ENCODE measurements at regions not wholly inside any gene's neighbourhood (a gene's known extent, or its start where the extent isn't known, plus 50 kb on each side); places are given as distances from the start of the nearest gene placed in this dataset.
"Not testable (repeated sequence)": the region's sequence is repeated elsewhere in the genome, so short reads cannot be mapped to it uniquely, and the experiment has no call there.

DNA sequence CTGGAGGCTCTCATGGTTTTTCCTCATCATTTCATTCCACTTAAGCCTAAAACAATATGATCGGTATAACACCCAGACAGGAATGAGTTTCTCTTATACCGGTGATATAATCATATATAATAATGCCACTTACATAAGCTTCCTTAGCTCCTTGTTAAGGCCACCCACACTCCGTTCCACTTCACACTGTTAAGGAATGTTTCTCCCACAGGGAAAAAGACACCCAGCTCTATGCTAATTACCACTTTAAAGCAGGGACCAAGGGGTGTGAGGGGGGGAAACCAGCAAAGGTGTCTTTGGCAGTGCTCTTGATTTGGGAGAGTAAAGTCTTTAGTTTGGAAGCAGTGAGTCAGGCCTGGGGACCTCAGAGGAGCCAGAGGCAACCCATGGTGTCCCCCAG lies 245.4 kb downstream of the NPIPA7 start:
- DNase-seq (ENCODE audit: low spot score), result not testable (repeated sequence)

DNA sequence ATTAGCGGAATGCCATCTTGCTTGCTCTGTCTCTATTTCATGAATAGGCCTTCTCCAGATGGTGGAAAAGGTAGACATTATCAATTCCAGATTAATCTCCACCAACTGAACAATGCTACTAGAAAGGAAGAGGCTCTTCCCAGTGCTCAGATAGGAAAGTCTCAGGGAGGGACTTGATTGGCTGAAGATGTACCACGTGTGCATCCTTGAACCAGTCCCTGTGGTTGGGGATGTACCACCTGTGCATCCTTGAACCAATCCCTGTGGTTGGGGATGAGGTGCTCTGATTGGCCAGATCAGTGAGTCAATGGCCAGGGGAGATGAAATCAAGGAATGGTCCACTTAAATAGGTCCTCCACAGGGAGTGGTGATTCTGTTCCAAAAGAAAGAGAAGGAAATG lies 246.2 kb downstream of the NPIPA7 start:
- not testable (repeated sequence) for DNase-seq (ENCODE audit: low spot score)

DNA sequence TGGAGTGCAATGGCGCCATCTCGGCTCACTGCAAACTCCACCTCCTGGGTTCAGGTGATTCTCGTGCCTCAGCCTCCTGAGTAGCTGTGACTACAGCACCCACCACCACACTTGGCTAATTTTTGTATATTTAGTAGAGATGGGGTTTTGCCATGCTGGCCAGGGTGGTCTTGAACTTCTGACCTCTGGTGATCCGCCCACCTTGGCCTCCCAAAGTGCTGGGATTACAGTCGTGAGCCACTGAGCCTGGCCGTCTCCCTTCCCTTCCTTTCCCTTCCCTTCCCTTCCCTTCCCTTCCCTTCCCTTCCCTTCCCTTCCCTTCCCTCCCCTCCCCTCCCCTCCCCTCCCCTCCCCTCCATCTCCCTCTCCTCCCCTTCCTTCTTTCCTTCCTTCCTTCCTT lies 248.9 kb downstream of the NPIPA7 start:
- DNase-seq (ENCODE audit: low spot score), result not testable (repeated sequence)

DNA sequence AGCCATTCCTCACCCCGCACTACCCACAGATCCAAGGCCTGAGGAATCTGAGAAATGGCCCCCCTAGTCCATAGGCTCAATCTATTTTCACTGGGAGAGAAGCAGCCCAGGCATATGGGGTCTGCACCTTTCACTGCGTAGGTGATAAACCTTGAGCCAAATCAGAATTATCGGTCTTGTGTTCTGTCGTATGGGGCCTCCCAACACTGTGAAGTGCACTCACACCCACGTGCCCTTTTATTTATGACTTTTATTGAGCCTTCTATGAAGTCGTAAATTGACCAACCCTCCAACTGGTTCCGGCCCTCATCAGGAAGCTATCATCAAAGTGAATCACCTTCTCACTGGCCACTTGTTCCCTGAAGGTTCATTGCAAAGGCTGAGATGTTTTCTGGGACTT lies 259.3 kb downstream of the NPIPA7 start:
- not testable (repeated sequence) for DNase-seq (ENCODE audit: low spot score)

DNA sequence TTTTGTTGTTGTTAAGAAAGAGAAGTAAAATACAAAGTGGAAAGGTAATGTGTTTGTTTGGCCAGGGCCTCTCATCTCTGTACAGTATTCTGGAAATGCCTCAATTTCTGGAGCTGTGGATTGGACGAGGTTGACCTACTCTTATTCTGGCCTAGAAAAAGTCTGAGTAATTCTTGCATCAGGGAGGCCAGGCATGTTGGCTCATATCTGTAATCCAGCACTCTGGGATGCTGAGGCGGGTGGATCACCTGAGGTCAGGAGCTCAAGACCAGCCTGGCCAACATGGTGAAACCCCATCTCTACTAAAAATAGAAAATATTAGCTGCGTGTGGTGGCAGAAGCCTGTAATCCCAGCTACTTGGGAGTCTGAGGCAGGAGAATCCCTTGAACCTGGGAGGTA lies 259.8 kb downstream of the NPIPA7 start:
- DNase-seq (ENCODE audit: low spot score), result not testable (repeated sequence)

DNA sequence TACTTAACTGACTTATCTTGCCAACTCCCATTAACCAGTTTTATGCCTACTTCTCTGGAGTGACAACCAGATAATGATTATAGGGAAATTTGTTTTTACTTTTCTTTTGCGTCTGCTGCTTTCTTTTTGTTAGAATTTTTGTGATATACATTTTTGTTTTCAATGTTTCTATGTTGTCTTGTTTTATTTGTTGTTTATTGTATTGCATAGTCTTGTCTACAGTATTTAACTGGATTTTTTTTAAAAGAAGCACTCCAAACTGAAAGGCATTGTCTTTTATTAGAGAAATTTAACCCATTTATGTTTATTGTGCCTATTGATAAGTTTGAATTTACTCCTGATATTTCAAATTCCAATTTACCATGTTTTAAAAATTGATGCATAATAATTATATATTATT lies 264.9 kb downstream of the NPIPA7 start:
- not testable (repeated sequence) for DNase-seq (ENCODE audit: low spot score)

DNA sequence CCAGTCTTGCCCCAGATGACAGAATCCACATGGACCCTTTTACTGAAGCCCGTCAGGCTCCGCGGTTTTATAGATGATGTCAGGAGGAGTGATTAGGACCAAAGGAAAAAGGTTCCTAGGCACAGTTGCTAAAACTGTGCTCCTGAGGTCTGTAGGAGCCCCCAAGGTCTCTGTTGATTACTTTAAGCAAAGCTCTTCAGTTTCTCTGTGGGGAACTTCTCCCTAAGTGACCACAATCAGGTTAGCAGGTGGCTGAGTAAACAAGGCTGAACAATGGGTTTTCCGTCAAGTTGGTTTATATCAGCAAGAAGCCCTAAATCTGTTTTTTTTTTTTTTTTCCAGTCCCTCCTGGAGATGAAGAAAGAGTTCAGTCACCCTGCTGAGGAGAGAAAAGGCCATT lies 269.1 kb downstream of the NPIPA7 start:
- not testable (repeated sequence) for DNase-seq (ENCODE audit: low spot score)

DNA sequence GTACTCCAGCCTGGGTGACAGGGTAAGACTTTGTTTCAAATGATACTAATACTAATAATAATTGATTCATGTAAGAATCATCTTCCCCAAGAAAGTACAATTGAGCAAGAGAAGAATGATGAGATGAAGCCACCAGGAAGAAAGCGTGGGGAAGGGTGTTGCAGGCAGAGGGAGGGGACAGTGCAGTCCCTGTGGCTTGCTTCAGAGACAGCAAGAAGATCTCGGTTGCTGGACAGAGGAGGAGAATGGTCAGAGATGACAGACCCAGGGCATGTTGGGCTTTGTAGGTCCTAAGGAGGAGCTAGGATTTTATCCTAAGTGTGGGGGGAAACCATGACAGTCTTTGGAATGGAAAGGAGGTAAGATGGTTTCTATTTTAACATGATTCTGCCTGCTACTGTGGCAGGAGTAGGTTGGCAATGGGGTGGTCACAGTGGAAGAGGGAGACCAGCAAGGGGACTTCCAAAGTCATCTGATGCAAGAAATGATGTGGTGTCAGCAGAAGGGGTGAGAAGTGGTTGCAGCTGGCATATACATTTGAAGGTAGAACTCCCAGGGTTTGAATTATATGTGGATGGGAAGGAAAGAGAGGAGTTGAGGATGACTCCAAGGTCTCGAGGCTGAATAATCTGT lies 293.4 kb downstream of the NPIPA7 start:
- not testable (repeated sequence) for DNase-seq (ENCODE audit: low spot score)

DNA sequence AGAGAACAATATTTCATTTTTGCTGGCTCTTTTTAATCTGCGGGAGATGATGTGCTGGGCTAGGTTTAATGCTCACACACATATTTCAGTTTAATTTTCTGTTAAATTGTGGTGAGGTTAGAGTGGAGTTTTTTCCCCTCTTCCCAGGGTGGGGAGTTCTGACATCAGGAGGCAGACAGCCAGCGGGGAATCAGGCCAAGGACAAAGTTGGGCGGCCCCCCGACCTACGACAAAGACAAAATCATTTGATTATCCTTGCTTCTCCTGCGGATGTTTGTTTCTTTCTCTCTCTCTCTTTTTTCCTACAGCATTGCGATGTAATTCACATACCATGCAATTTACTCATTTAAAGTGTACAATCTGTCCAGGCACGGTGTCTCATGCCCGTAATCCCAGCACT lies 295.9 kb downstream of the NPIPA7 start:
- DNase-seq (ENCODE audit: low spot score), result not testable (repeated sequence)

DNA sequence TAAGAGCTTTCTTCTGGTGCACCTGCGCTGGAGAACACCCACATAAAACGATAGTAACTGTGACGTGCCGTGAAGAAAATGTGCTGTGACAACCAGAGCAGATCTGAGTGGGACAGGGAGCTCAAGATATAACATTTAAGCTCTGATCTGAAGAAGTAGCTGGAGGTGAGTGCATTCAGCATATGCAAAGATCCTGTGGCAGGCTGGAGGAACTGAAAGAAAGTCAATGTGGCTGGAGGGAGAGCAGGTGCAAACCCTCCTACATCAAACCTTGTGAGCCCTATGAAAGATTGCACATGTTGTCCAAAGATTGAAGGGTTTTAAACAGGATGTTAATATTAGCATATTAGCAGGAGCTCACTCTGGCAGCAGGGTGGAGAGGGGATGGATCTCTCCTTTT lies 342.9 kb downstream of the NPIPA7 start:
- not testable (repeated sequence) for DNase-seq (ENCODE audit: low spot score)

DNA sequence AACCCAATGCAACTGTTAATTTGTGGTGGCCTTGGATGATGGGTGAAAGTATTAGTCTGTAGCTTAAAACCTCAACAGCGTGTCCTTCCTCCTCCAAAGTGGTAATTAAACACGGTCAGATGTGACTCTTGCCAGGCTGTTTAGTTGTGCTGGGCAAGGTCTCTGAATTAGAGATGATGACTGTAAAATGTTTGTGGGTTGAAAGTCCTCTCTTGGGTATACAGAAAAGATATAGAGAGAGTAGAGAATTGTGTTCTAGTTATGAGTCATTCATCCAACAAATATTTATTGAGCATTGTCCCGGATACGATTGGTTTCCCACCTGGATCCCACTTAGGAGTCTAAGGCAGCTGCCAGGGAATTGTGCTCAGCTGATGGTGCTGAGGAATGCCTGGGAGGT lies 343.7 kb downstream of the NPIPA7 start:
- DNase-seq (ENCODE audit: low spot score), result not testable (repeated sequence)

DNA sequence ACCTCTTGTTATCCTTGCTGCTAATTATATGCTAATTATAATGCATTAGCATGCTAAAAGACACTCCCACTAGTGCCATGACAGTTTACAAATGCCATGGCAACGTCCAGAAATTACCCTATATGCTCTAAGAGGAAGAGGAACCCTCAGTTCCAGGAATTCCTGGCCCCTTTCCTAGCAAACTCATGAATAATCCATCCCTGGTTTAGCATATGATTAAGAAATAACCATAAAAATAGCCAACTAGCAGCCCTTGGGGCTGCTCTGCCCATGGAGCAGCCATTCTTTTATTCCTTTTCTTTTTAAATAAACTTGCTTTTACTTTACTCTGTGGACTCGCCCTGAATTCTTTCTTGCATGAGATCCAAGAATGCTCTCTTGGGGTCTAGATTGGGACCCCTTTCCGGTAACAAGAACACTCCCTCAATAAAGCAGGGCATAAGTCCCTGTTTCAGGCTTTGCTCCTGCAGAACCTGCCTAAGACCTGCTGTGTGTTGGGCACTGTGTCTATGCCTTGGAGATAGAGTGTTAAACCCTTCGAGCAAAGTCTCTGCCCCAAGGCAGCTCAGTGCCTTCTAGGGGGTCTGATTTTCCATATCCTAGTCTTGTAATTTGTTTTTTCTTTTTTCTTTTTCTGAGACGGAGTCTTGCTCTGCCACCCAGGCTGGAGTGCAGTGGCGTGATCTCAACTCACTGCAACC lies 345.0 kb downstream of the NPIPA7 start:
- not testable (repeated sequence) for DNase-seq (ENCODE audit: low spot score)

DNA sequence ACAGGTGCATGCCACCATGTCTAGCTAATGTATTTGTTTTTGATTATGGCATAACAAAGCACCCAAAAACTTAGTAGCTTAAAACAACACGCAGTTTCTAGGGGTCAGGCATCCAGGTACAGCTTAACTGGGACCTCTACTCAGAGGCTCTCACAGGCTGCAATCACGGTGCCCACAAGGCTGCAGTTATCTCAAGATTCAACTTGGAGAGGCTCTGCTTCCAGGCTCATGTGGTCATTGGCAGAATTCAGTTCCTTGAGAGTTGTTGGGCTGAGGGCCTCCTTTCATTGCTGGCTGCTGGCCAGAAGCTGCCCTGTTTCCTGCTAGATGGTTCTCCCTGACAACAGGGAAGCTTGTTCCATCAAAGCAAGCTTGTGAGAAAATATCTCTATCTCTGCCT lies 348.1 kb downstream of the NPIPA7 start:
- DNase-seq (ENCODE audit: low spot score), result not testable (repeated sequence)

DNA sequence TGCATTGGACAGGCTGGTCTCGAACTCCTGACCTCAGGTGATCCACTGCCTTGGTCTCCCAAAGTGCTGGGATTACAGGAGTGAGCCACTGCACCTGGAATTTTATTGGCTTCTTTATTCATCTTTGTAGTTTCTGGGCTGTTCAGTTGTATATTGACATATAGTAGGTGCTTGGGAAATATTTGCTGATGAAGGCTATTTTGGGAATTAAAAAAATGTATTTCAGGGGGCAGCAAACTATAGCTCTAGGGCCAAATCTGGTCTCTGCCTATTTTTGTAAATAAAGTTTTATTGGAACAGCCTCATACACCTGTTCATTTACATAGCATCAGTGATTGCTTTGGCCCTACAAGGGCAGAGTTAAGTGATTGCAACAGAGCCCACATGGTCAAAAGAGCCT lies 363.6 kb downstream of the NPIPA7 start:
- not testable (repeated sequence) for DNase-seq (ENCODE audit: low spot score)

DNA sequence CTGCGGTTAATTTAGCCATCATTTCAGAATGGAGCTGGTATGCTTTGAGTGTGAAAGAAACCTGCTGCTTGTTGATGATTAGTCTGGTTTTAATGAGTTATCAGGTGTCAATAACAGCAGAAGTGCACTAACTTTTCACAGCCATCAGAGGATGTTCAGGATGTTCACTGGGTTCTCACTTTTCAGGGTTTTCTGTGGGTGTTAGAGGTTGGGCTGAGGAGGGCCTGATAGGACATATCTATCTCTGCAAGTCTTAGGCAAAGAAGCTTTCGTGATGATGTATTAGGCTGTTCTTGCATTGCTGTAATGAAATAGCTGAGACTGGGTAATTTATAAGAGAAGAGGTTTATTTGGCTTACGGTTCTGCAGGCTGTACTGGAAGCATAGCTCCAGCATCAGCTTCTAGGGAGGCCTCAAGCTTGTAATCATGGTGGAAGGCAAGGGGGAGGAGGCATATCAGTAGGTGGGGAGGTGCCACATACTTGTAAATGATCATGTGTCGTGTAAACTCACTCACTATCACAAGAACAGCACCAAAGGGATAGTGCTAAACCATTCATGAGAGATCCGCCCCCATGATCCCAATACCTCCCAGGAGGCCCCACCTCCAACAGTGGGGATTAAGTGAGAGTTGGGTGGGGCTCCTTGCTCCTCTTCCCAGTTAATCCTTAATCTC lies 376.2 kb downstream of the NPIPA7 start:
- not testable (repeated sequence) for DNase-seq (ENCODE audit: low spot score)

DNA sequence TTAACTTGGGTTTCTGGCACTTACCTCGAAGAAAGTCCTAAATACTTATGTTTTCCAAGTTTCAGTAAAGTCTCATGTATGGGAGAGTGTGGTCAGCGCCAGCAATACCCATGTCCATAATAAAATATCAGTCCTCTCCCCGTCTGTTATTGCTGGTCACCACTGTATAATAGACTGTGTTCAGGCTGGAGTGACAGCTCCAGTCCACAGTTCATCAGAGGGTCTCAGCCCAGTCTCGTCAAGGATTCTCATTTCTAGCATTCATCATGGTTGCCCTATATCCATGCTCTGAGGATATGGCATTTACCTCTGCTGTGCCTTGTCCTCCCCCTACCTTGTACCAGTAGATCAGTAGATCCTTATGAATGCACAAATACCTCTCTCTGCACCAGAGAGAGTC lies 384.5 kb downstream of the NPIPA7 start:
- DNase-seq (ENCODE audit: low spot score), result no peak

DNA sequence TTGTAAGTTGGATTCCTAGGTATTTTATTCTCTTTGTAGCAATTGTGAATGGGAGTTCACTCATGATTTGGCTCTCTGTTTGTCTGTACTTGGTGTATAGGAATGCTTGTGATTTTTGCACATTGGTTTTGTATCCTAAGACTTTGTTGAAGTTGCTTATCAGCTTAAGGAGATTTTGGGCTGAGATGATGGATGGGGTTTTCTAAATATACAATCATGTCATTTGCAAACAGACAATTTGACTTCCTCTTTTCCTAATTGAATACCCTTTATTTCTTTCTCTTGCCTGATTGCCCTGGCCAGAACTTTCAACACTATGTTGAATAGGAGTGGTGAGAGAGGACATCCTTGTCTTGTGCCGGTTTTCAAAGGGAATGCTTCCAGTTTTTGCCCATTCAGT lies 391.8 kb downstream of the NPIPA7 start:
- DNase-seq (ENCODE audit: low spot score), result not testable (repeated sequence)

DNA sequence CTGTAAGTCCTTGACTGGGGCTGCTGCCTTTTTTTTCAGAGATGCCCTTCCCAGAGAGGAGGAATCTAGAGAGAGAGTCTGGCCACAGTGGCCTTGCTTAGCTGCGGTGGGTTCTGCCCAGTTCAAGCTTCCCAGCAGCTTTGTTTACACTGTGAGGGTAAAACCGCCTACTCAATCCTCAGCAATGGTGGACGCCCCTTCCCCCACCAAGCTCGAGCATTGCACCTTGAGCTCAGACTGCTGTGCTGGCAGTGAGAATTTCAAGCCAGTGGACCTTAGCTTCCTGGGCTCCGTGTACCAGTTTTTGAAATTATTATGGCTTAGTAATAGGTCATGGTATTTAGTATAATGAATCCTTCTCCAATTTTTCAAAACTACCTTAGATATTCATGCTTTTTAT lies 395.4 kb downstream of the NPIPA7 start:
- no peak for DNase-seq (ENCODE audit: low spot score)

DNA sequence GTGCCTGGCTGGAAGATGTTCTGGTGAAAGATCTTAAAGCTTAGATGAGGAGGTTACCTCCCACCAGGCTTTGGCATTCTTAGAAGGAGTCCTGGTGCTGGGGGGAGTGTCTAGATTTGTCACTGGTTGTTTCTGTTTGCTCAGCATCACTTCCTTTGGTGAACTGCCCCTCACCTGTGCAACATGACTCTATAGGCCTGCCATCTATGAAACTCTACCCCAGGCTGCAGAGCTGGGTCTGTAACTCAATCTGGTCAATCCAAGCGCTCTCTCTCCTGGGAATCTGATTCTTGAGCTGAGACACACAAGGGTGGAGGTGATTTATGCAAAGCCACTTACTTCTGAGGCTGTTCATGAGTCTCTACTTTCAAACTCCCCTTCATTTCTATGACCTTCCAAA lies 399.4 kb downstream of the NPIPA7 start:
- no peak for DNase-seq (ENCODE audit: low spot score)

DNA sequence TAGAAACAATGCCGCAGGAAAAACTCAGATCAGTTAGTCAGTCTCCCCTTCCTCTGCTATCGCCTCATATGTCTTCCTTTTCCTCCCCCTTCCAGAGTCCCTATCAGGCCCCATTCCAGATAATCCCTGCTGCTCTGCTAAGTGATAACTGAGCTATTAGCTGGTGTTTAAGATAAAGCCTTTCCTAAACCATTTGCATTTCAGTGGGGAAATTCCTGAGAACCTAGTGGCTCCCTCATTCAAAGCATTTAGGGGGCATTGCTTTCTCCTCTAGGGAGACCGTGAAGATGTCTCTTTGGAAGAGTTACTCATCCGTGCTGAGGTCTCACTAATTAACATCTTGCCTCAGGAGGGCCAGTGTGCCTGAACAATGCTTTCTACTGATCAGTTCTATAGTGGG lies 401.6 kb downstream of the NPIPA7 start:
- DNase-seq (ENCODE audit: low spot score), result no peak

DNA sequence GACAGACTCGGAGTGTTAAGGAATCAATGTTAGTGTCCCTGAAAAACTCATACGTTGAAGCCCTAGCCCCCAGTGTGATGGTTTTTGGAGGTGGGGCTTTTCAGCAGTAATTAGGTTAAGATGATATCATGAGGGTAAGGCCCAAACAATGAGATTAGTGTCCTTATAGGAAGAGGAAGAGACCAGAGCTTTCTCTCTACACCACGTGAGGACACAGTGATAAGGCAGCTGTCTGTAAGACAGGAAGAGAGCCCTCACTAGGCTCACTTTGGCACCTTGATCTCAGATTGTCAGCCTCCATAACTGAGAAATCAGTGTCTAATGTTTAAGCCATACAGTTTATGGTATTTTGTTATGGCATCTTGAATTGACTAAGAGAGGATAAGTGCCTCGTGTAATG lies 403.2 kb downstream of the NPIPA7 start:
- DNase-seq (ENCODE audit: low spot score), result no peak

DNA sequence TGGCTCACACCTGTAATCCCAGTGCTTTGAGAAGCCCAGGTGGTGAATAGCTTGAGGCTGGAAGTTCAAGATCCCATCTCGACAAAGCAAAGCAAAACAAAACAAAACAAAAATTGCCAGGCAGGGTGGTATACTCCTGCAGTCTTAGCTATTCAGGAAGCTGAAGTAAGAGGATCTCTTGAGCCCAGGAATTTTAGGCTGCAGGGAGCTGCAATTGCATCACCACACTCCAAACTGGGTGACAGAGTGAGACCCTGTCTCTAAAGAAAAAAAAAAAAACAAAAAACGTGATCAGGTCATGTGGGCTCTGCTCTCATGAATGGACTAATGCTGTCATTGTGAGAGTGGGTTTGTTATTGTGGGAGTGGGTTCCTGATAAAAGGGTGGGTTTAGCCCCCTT lies 409.1 kb downstream of the NPIPA7 start:
- DNase-seq (ENCODE audit: low spot score), result no peak

DNA sequence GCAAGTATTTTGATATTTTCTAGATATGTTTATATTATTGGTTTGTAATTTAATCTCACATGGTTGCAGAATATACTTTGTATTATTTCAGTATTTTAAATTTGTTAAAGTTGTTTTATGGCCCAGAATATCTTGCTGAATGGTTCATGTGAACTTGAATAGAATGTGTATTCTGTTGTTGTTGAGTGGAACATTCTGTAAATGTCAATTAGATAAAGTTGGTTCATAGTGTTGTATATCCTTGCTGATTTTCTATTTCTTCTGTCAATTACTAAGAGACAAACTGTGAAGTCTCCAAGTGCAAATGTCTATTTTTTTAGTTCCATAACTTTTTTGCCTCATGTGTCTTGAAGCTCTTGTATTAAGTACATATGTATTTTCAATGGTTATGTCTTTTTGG lies 411.7 kb downstream of the NPIPA7 start:
- no peak for DNase-seq (ENCODE audit: low spot score)

All from NAMALWA (cell line).